GM21619 (cell line): ENCODE measurements at regions not wholly inside any gene's neighbourhood (a gene's known extent, or its start where the extent isn't known, plus 50 kb on each side); places are given as distances from the start of the nearest gene placed in this dataset.
"Not testable (repeated sequence)": the region's sequence is repeated elsewhere in the genome, so short reads cannot be mapped to it uniquely, and the experiment has no call there.

Experiments
- ATAC-seq: cut with Tn5 transposase; IDR thresholded peaks from one replicate; pipeline ENCODE4 v1.9.1; 2021; ENCODE audit not compliant: unreplicated experiment

GRCh38 chr18:60020107-60020925 lies 120.5 kb downstream of the PMAIP1 start:
- ATAC-seq: no peak

- ATAC-seq: no peak
Measured at GRCh38 chr18:60019463-60019840, 119.7 kb downstream of the PMAIP1 start.

DNA sequence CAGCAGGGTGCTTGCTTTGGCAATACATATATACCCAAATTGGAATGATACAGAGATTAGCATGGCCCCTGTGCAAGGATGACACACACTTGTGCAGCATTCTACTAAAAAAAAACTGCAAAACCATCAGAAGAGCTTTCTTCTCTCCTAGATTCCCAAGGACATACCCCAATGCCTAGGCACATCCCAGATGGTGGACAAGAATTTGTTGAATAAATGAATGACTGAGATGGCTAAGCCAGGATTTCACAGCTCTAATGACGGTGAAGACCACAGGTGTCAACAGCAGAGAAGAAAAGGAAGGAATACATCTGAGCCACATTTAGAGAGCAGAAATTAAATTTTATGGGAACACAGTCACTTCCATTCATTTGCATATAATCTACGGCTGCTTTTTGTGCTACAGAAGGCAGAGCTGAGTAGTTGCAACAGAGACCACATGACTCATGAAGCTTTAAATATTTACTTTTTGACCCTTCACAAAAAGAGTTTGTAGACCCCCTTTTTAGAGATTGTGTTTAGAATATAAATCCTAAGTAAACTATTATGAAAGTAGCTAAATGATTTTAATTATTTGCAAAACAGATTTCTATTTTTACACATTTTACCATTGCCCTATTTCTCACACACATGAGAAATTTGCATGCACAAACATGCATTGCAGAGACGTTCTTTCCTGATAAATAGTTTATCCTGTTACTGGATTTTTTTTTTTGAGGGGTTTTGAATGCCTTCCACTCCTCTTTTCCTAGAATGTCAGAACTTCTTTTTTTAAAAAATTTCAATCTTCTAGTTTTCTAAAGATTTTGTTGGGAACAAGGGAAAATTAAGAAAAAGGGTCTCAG lies 119.0 kb downstream of the PMAIP1 start:
- ATAC-seq: no peak

DNA sequence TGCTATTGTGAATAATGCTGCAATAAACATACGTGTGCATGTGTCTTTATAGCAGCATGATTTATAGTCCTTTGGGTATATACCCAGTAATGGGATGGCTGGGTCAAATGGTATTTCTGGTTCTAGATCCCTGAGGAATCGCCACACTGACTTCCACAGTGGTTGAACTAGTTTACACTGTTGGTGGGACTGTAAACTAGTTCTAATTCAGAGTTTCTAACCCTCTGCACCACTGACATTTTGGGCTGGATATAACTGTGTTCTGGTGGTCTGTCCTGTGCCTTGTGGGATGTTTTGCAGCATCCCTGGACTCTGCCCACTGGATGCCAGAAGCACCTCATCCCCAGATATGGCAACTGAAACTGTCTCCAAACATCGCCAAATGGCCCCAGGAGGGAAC lies 118.3 kb downstream of the PMAIP1 start:
- not testable (repeated sequence) for ATAC-seq

DNA sequence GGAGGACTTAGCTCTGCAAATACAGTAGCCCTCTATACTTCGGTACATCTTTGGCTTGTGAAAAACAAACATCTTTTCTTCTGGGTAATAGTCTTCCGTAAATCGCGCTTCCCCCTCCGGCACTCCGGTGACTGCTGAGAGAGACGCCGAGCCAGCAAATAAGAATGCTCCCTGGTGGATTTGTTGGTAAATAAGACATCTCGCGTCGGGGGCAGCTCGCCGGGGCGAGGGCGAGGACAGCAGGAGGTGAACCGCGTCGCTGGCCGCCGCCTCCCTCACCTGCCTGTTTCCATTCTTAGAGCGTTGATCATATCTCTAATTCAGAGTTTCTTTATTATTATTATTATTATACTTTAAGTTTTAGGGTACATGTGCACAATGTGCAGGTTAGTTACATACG lies 117.6 kb downstream of the PMAIP1 start:
- no peak for ATAC-seq

DNA sequence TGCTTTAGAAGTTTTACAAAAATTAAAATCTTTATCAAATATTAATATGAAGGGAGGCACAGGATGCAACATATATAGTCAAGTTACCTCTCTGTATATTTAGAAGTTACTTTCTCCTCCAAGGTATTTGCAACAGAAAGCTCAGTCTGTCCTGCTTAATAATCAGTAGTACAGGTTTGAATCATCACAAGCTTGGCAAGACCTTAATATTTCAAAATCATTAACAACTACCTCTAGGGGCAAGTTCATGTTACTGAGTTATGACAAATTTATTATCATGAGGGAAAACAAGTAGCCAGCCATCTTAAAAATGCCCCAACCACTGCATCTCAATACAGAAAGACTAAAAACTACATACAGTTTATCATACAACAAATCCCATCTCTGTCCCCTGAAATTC lies 116.0 kb downstream of the PMAIP1 start:
- ATAC-seq: not testable (repeated sequence)

- ATAC-seq: not testable (repeated sequence)
Measured at GRCh38 chr18:60013148-60013547, 113.4 kb downstream of the PMAIP1 start.

DNA sequence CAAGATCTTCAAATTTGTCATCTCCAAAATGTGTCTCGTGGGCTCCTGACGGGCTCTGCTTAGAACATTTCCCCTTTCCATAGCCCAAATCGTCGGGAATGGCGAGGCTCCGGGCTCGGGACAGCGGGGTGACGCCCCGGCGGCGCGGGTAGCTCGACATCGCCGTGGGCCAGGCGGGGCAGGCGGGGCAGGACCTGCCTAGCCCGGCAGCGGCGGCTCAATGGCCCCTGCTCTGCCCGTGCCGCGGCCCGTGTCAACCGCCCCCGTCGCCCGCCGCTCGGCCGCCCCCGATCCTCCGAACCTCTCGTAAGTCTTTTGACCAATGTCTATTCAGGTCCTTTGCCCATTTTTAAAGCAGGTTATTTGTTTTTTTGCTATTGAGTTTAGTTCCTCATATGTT lies 111.2 kb downstream of the PMAIP1 start:
- no peak for ATAC-seq

- no peak for ATAC-seq
Measured at GRCh38 chr18:60010513-60010912, 110.7 kb downstream of the PMAIP1 start.

DNA sequence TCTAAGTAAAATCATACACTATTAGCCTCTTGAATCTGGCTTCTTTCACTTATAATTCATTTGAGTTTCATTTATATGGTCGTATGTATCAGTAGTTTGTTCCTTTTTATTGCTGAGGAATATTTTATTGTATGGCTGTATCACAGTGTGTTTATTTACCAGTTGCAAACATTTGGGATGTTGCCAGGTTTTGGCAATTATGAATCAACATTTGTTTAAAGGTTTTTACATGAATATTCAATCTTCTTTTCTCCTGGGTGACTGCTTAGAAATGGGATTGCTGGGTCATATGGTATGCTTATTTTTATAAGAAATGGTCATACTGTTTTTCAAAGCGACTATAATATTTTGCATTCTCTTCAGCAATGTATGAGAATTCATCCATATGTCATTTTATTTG lies 107.9 kb downstream of the PMAIP1 start:
- ATAC-seq: no peak

DNA sequence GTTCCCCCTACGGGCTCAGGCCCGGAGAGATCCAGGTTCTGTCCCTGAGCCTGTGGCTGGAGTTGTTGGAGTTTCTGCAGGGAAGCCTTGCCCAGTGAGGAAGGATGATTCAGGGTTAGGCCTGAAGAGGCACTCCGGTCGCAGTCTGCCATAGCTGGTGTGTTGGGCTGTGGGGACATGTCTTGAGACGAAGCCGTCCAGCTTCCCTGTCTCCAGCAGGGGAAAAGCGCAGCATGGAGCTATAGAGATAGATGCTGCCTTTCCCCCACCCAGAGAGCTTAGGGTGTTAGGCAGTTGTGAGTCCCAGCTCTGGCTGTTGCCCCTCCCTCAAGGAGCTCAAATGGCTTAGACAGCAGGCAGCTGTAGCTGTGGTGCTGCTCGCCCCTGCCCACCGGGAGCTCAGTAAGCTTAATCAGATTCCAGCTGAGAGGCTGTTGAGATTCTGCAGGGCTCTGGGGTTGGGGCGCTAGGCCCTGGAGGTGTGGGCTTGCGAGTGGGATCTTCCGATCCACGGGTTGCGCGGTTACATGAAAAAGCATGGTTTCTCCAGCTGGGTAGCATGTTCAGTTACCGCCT lies 103.9 kb downstream of the PMAIP1 start:
- ATAC-seq: no peak

GRCh38 chr18:59996370-59996966 lies 96.7 kb downstream of the PMAIP1 start:
- no peak for ATAC-seq

DNA sequence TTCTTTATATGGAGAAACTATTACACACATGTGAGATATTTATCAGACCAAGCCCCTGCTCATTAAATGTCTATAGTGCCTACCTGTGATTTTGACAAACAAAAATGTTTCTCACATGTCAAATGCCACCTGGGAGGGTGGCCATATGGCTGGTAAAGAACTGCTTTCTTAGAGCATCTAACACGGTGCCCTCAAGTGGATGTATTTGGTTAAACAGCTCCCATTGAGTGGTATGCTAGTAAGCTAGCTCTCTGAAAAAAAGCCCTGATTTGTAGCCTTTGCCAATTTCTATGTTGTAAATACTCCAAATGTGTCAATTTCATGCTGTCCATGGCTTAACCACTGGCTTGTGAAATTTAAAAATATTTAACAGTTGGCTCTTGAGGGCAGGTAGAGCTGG lies 94.6 kb downstream of the PMAIP1 start:
- no peak for ATAC-seq

DNA sequence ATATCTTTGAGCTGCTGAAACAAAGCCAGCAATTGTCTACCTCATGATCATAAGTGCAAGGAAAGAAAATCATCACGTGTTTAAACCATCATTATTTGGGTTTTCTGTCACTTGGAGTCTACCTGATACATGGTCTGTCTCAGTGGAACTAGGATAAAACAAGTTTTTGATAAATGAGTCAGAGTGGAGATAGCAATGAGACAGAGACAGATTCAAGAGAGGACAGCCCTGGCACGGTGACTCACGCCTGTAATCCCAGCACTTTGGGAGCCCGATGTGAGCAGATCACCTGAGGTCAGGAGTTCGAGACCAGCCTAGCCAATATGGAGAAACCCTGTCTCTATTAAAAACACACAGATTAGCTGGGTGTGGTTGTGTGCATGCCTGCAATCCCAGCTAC lies 93.8 kb downstream of the PMAIP1 start:
- ATAC-seq: no peak

DNA sequence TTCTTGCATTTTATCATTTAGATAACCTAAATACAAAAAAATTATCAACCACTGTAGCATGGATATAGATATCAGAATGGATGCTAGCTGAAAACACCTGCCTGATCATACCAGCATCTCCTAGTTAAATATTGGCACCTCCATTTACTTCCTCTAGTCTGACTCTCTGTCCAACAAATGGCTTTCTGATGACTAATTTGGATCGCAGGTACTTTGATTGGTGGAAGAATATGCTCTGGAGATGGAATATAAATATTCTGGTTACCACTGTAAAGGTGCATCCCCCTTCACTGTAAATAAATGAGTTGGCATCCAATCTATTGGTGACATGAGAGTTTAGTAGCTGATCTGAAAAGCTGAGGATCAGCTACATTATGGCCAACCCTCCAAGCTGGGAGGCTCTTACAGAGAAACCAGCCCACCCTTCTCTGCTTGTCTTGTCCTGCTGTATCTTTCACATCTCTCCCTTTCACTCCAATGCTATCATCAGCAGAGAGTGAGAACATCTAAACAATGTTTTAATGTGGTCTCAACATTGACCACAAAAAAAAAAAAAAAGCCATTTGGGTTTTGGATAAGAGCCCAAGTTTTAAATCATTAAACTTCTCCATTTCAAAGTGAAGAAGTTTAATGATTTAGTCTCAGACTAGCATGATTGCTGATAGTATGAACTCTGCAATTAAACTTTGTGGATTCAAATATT lies 90.5 kb downstream of the PMAIP1 start:
- ATAC-seq: no peak

DNA sequence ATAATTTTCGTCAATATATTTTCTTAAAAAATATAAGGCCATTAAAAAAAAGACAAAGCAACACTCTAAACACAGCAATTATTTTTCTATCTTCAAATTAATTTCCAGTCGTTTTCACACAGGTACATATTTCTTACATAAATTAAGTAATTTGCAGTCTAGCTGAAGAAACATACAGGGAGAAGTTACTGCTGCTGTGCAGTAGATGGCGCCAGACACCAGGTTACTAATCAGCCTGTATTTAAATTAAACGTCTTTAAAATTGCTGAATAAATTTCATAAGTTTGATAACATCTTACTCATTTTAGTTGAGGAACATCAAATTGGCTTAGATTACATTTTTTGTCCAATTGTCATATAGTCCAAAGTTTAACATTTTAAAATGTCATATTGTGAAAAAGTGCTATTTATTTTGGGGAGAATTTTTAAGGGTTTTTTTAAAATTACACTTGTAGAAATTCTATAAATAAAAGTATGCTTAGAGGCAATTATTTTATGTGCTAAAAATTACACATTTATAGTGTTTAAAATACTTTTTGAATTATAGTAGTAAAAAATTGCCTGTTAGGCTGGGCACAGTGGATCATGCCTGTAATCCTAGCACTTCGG lies 88.4 kb downstream of the PMAIP1 start:
- ATAC-seq: no peak

DNA sequence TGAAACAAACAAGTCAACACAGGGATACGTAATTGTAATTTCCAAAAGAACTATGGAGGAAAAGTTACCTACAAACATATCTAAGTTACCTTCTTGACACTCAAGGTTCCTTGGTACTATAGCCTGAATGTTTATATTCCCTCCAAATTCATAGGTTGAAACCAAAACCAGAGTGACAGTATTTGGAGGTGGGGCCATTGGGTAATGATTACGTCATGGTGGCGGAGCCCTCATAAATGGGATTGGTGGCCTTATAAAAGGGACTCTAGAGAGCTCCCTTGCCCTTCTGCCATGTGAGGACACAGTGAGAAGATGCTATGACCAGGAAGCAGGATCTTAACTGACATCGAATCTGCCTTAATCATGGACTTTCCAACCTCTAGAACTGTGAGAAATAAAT lies 87.3 kb downstream of the PMAIP1 start:
- no peak for ATAC-seq

GRCh38 chr18:59986139-59986538 lies 86.3 kb downstream of the PMAIP1 start:
- no peak for ATAC-seq

DNA sequence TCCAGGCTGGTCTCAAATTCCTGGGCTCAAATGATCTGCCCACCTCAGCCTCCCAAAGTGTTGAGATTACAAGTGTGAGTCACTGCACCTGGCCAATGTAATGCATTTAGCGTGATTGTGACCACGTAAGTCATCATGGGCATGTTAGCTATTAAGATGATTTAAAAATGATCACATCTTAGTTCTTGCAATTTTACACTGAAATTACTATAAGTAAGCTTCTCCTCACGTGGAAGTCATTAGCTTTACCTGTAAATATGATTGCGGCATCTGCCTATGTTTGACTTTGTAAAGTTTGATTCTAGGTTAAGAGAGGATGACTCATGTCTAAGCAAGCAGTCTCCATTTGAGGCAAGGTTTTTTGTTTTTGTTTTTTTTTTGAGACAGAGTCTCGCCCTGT lies 85.5 kb downstream of the PMAIP1 start:
- no peak for ATAC-seq

GRCh38 chr18:59983506-59983905 lies 83.7 kb downstream of the PMAIP1 start:
- ATAC-seq: no peak
